Naive thymus-derived CD8-positive, alpha-beta T cell (primary cell): ENCODE measurements at regions not wholly inside any gene's neighbourhood (a gene's known extent, or its start where the extent isn't known, plus 50 kb on each side); places are given as distances from the start of the nearest gene placed in this dataset.
"Not testable (repeated sequence)": the region's sequence is repeated elsewhere in the genome, so short reads cannot be mapped to it uniquely, and the experiment has no call there.

Source experiments
- ATAC-seq, 2 donors: fragments of 150-1000 bp; cut with Tn5 transposase in 1 of 2; sonication (Bioruptor Pico), chemical (Tn5 transposase) in 1 of 2; 1 replicate in 1 of 2; 2 replicates in 1 of 2; pipeline ENCODE4 v1.10.0; 2021; ENCODE audit warnings: mild to moderate bottlenecking in 2 of 2, moderate library complexity in 2 of 2
- POLR2A ChIA-PET: fragments of 350-600 bp; sonication (Branson Sonifier 250); formaldehyde crosslinking; loops from one replicate; lab custom pipeline; 2021; ENCODE audit warnings: antibody characterized with exemption; lab: Charles Lee
- DNase-seq, 10 donors: peaks; one replicate each; pipeline versions ENCODE4 v3.0.0 to v3.0.0-alpha.2; 2020 to 2022
- H3K27ac Mint-ChIP-seq, 10 donors: one replicate each; pipeline ENCODE4 v1.8.0; 2020 to 2022; ENCODE audit warnings: mild to moderate bottlenecking in 10 of 10, mixed read lengths in 10 of 10, moderate library complexity in 4 of 10, inconsistent platforms in 1 of 10
- H3K27me3 Mint-ChIP-seq, 5 donors: one replicate each; pipeline ENCODE4 v1.8.0; 2021 to 2022; ENCODE audit warnings: mixed read lengths in 5 of 5
- H3K36me3 Mint-ChIP-seq, 3 donors: one replicate each; pipeline ENCODE4 v1.8.0; 2020 to 2022; ENCODE audit warnings: mixed read lengths in 3 of 3, mild to moderate bottlenecking in 2 of 3, inconsistent platforms in 1 of 3
- H3K4me1 Mint-ChIP-seq, 4 donors: one replicate each; pipeline ENCODE4 v1.8.0; 2021 to 2022; ENCODE audit warnings: mixed read lengths in 4 of 4
- H3K4me3 Mint-ChIP-seq, 10 donors: one replicate each; pipeline ENCODE4 v1.8.0; 2020 to 2022; ENCODE audit warnings: mild to moderate bottlenecking in 10 of 10, mixed read lengths in 10 of 10, moderate library complexity in 6 of 10, inconsistent platforms in 1 of 10
- H3K9me3 Mint-ChIP-seq, 9 donors: one replicate each; pipeline ENCODE4 v1.8.0; 2020 to 2022; ENCODE audit warnings: mixed read lengths in 9 of 9, mild to moderate bottlenecking in 3 of 9, inconsistent platforms in 1 of 9, moderate library complexity in 1 of 9

- H3K4me1 Mint-ChIP-seq, DNase-seq, H3K27ac Mint-ChIP-seq, H3K27me3 Mint-ChIP-seq, H3K36me3 Mint-ChIP-seq, H3K9me3 Mint-ChIP-seq, ATAC-seq, H3K4me3 Mint-ChIP-seq, POLR2A ChIA-PET: not testable (repeated sequence)
Measured at GRCh38 chr16:29179401-29180205, 194.8 kb downstream of the LAT start.

GRCh38 chr16:29177888-29178726 lies 193.3 kb downstream of the LAT start:
- not testable (repeated sequence) for H3K4me3 Mint-ChIP-seq, DNase-seq, H3K36me3 Mint-ChIP-seq, H3K27me3 Mint-ChIP-seq, H3K9me3 Mint-ChIP-seq, ATAC-seq, H3K4me1 Mint-ChIP-seq
- H3K27ac Mint-ChIP-seq = peak overlapping the region in 4 of 10 donors; percentile 41 to 84 (median 76)
- POLR2A ChIA-PET = interaction anchor here (0.7 kb wide), 1 partner anchor 592 kb away, joined by 3 read pairs; no protein-coding TSS in a partner anchor

- H3K36me3 Mint-ChIP-seq, H3K27me3 Mint-ChIP-seq, H3K4me1 Mint-ChIP-seq, ATAC-seq, POLR2A ChIA-PET, H3K9me3 Mint-ChIP-seq, DNase-seq, H3K4me3 Mint-ChIP-seq: not testable (repeated sequence)
- peak overlapping the region in 2 of 10 donors; percentile 71 to 84 for H3K27ac Mint-ChIP-seq
Measured at GRCh38 chr16:29177203-29177887, 192.5 kb downstream of the LAT start.

GRCh38 chr16:29176822-29177202 lies 192.0 kb downstream of the LAT start:
- H3K36me3 Mint-ChIP-seq, H3K4me3 Mint-ChIP-seq, H3K9me3 Mint-ChIP-seq, ATAC-seq, DNase-seq, H3K27me3 Mint-ChIP-seq, POLR2A ChIA-PET, H3K27ac Mint-ChIP-seq, H3K4me1 Mint-ChIP-seq: not testable (repeated sequence)

- peak overlapping the region in 2 of 10 donors; percentile 13 to 35 for H3K27ac Mint-ChIP-seq
- POLR2A ChIA-PET, H3K27me3 Mint-ChIP-seq: not testable (repeated sequence)
Measured at GRCh38 chr16:29176154-29176470, 191.3 kb downstream of the LAT start.

GRCh38 chr16:29175411-29176153 lies 190.7 kb downstream of the LAT start:
- POLR2A ChIA-PET, ATAC-seq, DNase-seq, H3K9me3 Mint-ChIP-seq, H3K4me3 Mint-ChIP-seq, H3K36me3 Mint-ChIP-seq, H3K4me1 Mint-ChIP-seq, H3K27me3 Mint-ChIP-seq: not testable (repeated sequence)
- H3K27ac Mint-ChIP-seq = peak overlapping the region in 3 of 10 donors; percentile 27 to 67 (median 52)

More at GRCh38 chr16:29176154-29176470, 191.3 kb downstream of the LAT start:
- H3K4me3 Mint-ChIP-seq, H3K4me1 Mint-ChIP-seq, ATAC-seq, H3K9me3 Mint-ChIP-seq, DNase-seq, H3K36me3 Mint-ChIP-seq: not testable (repeated sequence)

- H3K4me3 Mint-ChIP-seq, H3K36me3 Mint-ChIP-seq, H3K9me3 Mint-ChIP-seq, DNase-seq, H3K4me1 Mint-ChIP-seq, ATAC-seq, H3K27me3 Mint-ChIP-seq, POLR2A ChIA-PET: not testable (repeated sequence)
- peak overlapping the region in 6 of 10 donors; percentile 24 to 85 (median 68) for H3K27ac Mint-ChIP-seq
Measured at GRCh38 chr16:29173371-29174305, 188.8 kb downstream of the LAT start.

- POLR2A ChIA-PET = interaction anchor here (0.5 kb wide), 1 partner anchor 523 kb away, joined by 4 read pairs; no protein-coding TSS in a partner anchor
- DNase-seq, ATAC-seq, H3K36me3 Mint-ChIP-seq, H3K27me3 Mint-ChIP-seq, H3K9me3 Mint-ChIP-seq, H3K4me1 Mint-ChIP-seq, H3K4me3 Mint-ChIP-seq: not testable (repeated sequence)
- H3K27ac Mint-ChIP-seq = peak overlapping the region in 1 of 10 donors; percentile 69
Measured at GRCh38 chr16:29172098-29172724, 187.4 kb downstream of the LAT start.

- H3K4me1 Mint-ChIP-seq, H3K27me3 Mint-ChIP-seq, POLR2A ChIA-PET, H3K36me3 Mint-ChIP-seq, H3K9me3 Mint-ChIP-seq, ATAC-seq, DNase-seq, H3K27ac Mint-ChIP-seq, H3K4me3 Mint-ChIP-seq: not testable (repeated sequence)
Measured at GRCh38 chr16:29171296-29171695, 186.4 kb downstream of the LAT start.

- ATAC-seq, H3K4me3 Mint-ChIP-seq, DNase-seq, H3K9me3 Mint-ChIP-seq, POLR2A ChIA-PET, H3K36me3 Mint-ChIP-seq, H3K27me3 Mint-ChIP-seq, H3K4me1 Mint-ChIP-seq: not testable (repeated sequence)
- peak overlapping the region in 1 of 10 donors; percentile 28 for H3K27ac Mint-ChIP-seq
Measured at GRCh38 chr16:29170393-29171119, 185.7 kb downstream of the LAT start.
